IMR-90 (cell line): ENCODE measurements at regions not wholly inside any gene's neighbourhood (a gene's known extent, or its start where the extent isn't known, plus 50 kb on each side); places are given as distances from the start of the nearest gene placed in this dataset.

ENCODE experiments used
- ATAC-seq: fragments of 200-7000 bp; cut with Tn5 transposase; 2 replicates; pipeline ENCODE4 v1.9.1; 2020; ENCODE audit warnings: low read depth, mild to moderate bottlenecking, moderate library complexity
- BruUV-seq: library from RNA; stranded (reverse); fragments of 400-500 nt; replicated peaks from 2 replicates; lab custom pipeline; 2021; lab: Mats Ljungman, UMichigan
- CTCF ChIA-PET: fragments of 300-600 bp; formaldehyde crosslinking; extraction: SDS; loops from one replicate; lab custom pipeline; 2021; ENCODE audit warnings: antibody characterized with exemption; lab: Yijun Ruan, JAX
- POLR2A ChIA-PET: fragments of 300-600 bp; sonication (Branson Sonifier 250); formaldehyde crosslinking; loops from one replicate; lab custom pipeline; 2022; ENCODE audit warnings: antibody characterized with exemption; ENCODE audit not compliant: unreplicated experiment; lab: Charles Lee
- DNase-seq: peaks from one replicate; pipeline ENCODE4 v3.0.0; 2013
- H2AFZ ChIP-seq: replicated peaks from 2 replicates; pipeline ENCODE3; 2013; ENCODE audit warnings: low read length, mild to moderate bottlenecking; ENCODE audit not compliant: poor library complexity
- H2AK5ac ChIP-seq: 2 replicates; pipeline ENCODE4 v1.6.1; 2013; ENCODE audit warnings: low read depth, low read length, inconsistent platforms
- H2AK9ac ChIP-seq: replicated peaks from 2 replicates; pipeline ENCODE3; 2013; ENCODE audit warnings: mild to moderate bottlenecking, low read depth, low read length, moderate library complexity; ENCODE audit not compliant: poor library complexity
- H2BK120ac ChIP-seq: 2 replicates; pipeline ENCODE4 v1.6.1; 2013; ENCODE audit warnings: low read depth, low read length, inconsistent platforms
- H2BK15ac ChIP-seq: 3 replicates; pipeline ENCODE4 v1.6.1; 2013; ENCODE audit warnings: low read depth, low read length, inconsistent platforms
- H2BK20ac ChIP-seq: 2 replicates; pipeline ENCODE4 v1.6.1; 2013; ENCODE audit warnings: low read depth, mild to moderate bottlenecking, inconsistent platforms, low read length, moderate library complexity
- H2BK5ac ChIP-seq: 2 replicates; pipeline ENCODE4 v1.6.1; 2013; ENCODE audit warnings: mild to moderate bottlenecking, low read depth, low read length, inconsistent platforms; ENCODE audit not compliant: poor library complexity, severe bottlenecking
- H3K14ac ChIP-seq: replicated peaks from 2 replicates; pipeline ENCODE4 v1.6.1; 2013; ENCODE audit warnings: low read depth, low read length, inconsistent platforms
- H3K18ac ChIP-seq: 2 replicates; pipeline ENCODE4 v1.6.1; 2013; ENCODE audit warnings: low read depth, low read length, control low read depth
- H3K23ac ChIP-seq: 2 replicates; pipeline ENCODE4 v1.6.1; 2013; ENCODE audit warnings: low read depth, low read length, inconsistent platforms
- H3K27ac ChIP-seq: 2 replicates; pipeline ENCODE4 v1.5.1; 2013; ENCODE audit warnings: mild to moderate bottlenecking, control low read depth, low read length; ENCODE audit not compliant: insufficient read depth
- H3K27me3 ChIP-seq: 2 replicates; pipeline ENCODE4 v1.6.1; 2013; ENCODE audit warnings: low read length; ENCODE audit not compliant: control insufficient read depth, insufficient read depth
- H3K36me3 ChIP-seq: 2 replicates; pipeline ENCODE4 v1.6.1; 2013; ENCODE audit warnings: low read length, mixed read lengths; ENCODE audit not compliant: control insufficient read depth, insufficient read depth
- H3K4ac ChIP-seq: 2 replicates; pipeline ENCODE4 v1.6.1; 2013; ENCODE audit warnings: low read depth, low read length, inconsistent platforms
- H3K4me1 ChIP-seq: 2 replicates; pipeline ENCODE4 v1.6.1; 2013; ENCODE audit warnings: low read length, mixed read lengths; ENCODE audit not compliant: control insufficient read depth, insufficient read depth
- H3K4me2 ChIP-seq: 2 replicates; pipeline ENCODE4 v1.6.1; 2013; ENCODE audit warnings: low read depth, mild to moderate bottlenecking, control low read depth, low read length, moderate library complexity
- H3K4me3 ChIP-seq: 2 replicates; pipeline ENCODE4 v1.5.1; 2013; ENCODE audit warnings: low read depth, mild to moderate bottlenecking, control low read depth, low read length, moderate library complexity; ENCODE audit not compliant: insufficient read depth
- H3K56ac ChIP-seq: 2 replicates; pipeline ENCODE4 v1.6.1; 2013; ENCODE audit warnings: low read length, inconsistent platforms; ENCODE audit not compliant: insufficient read depth; ENCODE audit errors: extremely low read depth
- H3K79me1 ChIP-seq, 2 experiments: 2 replicates each; pipeline ENCODE4 v1.6.1; 2013; ENCODE audit warnings: low read length in 2 of 2, inconsistent platforms in 1 of 2, low read depth in 1 of 2
- H3K9ac ChIP-seq: 2 replicates; pipeline ENCODE4 v1.6.1; 2013; ENCODE audit warnings: low read depth, low read length, control low read depth
- H3K9me1 ChIP-seq: 2 replicates; pipeline ENCODE4 v1.6.1; 2013; ENCODE audit warnings: low read length, inconsistent platforms; ENCODE audit not compliant: insufficient read depth
- H3K9me3 ChIP-seq: 2 replicates; pipeline ENCODE4 v1.6.1; 2013; ENCODE audit warnings: low read length; ENCODE audit not compliant: control insufficient read depth, insufficient read depth
- H4K20me1 ChIP-seq: 2 replicates; pipeline ENCODE4 v1.6.1; 2013; ENCODE audit warnings: low read length, inconsistent platforms; ENCODE audit not compliant: insufficient read depth
- H4K5ac ChIP-seq: 2 replicates; pipeline ENCODE4 v1.6.1; 2013; ENCODE audit warnings: mild to moderate bottlenecking, low read depth, low read length, control low read depth
- H4K8ac ChIP-seq, 2 experiments: 2 replicates each; pipeline ENCODE4 v1.6.1; 2013; ENCODE audit warnings: low read depth in 2 of 2, low read length in 2 of 2, control low read depth in 1 of 2, inconsistent platforms in 1 of 2
- H4K91ac ChIP-seq: 2 replicates; pipeline ENCODE4 v1.6.1; 2013; ENCODE audit warnings: low read depth, low read length, inconsistent platforms; ENCODE audit not compliant: insufficient read depth
- CHD1 ChIP-seq: IDR thresholded peaks from 2 replicates; pipeline ENCODE4 v1.6.1; 2012; ENCODE audit warnings: low read depth, low read length, improper control_type of control experiment
- FOS ChIP-seq: fragments of 150-350 bp; IDR thresholded peaks from 2 replicates; pipeline ENCODE4 v1.6.1; 2016; ENCODE audit warnings: low read depth, low read length
- NFE2L2 ChIP-seq: fragments of 150-350 bp; IDR thresholded peaks from 2 replicates; pipeline ENCODE4 v1.6.1; 2016; ENCODE audit warnings: low read depth, mild to moderate bottlenecking, low read length
- POLR2A ChIP-seq: IDR thresholded peaks from 2 replicates; pipeline ENCODE4 v1.6.1; 2012; ENCODE audit warnings: mild to moderate bottlenecking, low read depth, low read length
- RAD21 ChIP-seq: IDR thresholded peaks from 2 replicates; pipeline ENCODE4 v1.6.1; 2012; ENCODE audit warnings: low read length, improper control_type of control experiment
- RFX5 ChIP-seq: IDR thresholded peaks from 2 replicates; pipeline ENCODE4 v1.8.0; 2012; ENCODE audit warnings: low read depth, mild to moderate bottlenecking, low read length, moderate library complexity
- SMC3 ChIP-seq: fragments of 150-350 bp; IDR thresholded peaks from 2 replicates; pipeline ENCODE4 v1.6.1; 2016; ENCODE audit warnings: low read depth, mild to moderate bottlenecking, antibody characterized with exemption, low read length, moderate library complexity
- WGBS, 2 experiments: methylation state at CpG; one replicate each; pipeline versions ENCODE4 v1.1.5 to v1.1.7; 2013; ENCODE audit warnings: missing lambda C conversion rate in 2 of 2; ENCODE audit not compliant: insufficient read length in 1 of 2; ENCODE audit errors: extremely low coverage in 2 of 2; 5-methylcytosine and 5-hydroxymethylcytosine counted together
- dilution Hi-C: fragments of 300-500 bp; cut with HindIII; formaldehyde crosslinking; loops from one replicate; pipeline ENCODE4 v1.14.3; 2018; ENCODE audit warnings: low sequenced_read_pairs; ENCODE audit not compliant: unreplicated experiment
- in situ Hi-C: fragments of 300-500 bp; cut with MboI; formaldehyde crosslinking; loops from 3 replicates; pipeline ENCODE4 v1.14.3; 2019; ENCODE audit warnings: low sequenced_read_pairs, inconsistent platforms, mixed read lengths
- intact Hi-C: fragments of 100-400 bp; cut with micrococcal nuclease; formaldehyde crosslinking; loops from 2 replicates; pipeline ENCODE4 v1.10.0; 2022
- TF ChIP-seq, protein P1 (sequence below): fragments of 150-350 bp; IDR thresholded peaks from 2 replicates; pipeline ENCODE4 v1.6.1; 2017; ENCODE audit warnings: mild to moderate bottlenecking, antibody characterized with exemption, low read length, low read depth
- TF ChIP-seq, protein P2 (sequence below): conservative IDR thresholded peaks from 2 replicates; pipeline ENCODE4 v1.5.1; 2012; ENCODE audit warnings: mild to moderate bottlenecking, low read depth, low read length, improper control_type of control experiment

DNA sequence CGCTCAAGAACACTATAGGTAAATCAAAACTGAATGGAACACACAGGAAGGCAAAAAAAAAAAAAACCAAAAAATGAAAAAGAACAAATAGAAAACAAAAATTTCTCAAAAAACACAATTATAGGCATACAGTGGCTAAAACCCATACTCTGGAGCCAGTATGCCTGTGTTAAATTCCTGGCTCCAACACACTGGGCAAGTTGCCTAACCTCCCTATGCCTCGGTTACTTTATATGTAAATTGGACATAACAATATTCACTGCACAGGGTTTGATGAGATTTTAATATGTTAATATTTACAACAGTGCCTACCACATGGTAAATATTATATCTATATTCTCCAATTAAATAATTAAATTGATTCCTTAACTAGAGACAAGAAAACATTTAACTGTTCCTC lies 217.1 kb downstream of the HTR7 start:
- ChIA-PET CTCF (no interaction called here), POLR2A (no interaction called here)
- Histone ChIP-seq H3K27me3 (no peaks in the 10 kb centered on the region; the same call in 1 of the 2 replicates), H4K20me1 (no peaks in the 10 kb centered on the region), H3K4me2 (no peak overlapping the region), H2AFZ (no peak overlapping the region), H3K36me3 (no peaks in the 10 kb centered on the region), H3K79me1 (no peaks in the 10 kb centered on the region), H3K56ac (no peak overlapping the region), H4K8ac (no peak overlapping the region), H3K18ac (no peak overlapping the region), H2BK5ac (no peak overlapping the region), H3K9me3 (no peaks in the 10 kb centered on the region), H3K14ac (no peak overlapping the region), H4K5ac (no peak overlapping the region), H3K4me1 (no peaks in the 10 kb centered on the region), H3K23ac (no peak overlapping the region), H3K4ac (no peak overlapping the region), H4K91ac (no peak overlapping the region), H3K9me1 (no peaks in the 10 kb centered on the region; the same call in 1 of the 2 replicates), H3K9ac (no peak overlapping the region), H2BK120ac (no peak overlapping the region), H2BK20ac (no peak overlapping the region), H2BK15ac (no peak overlapping the region), H2AK9ac (no peak overlapping the region), H3K4me3 (no peak overlapping the region), H3K27ac (no peak overlapping the region), H2AK5ac (no peak overlapping the region)
- dilution Hi-C loops: no loop called here
- intact Hi-C loops: no loop called here
- no peak for TF ChIP-seq FOS
- TF ChIP-seq, protein P1, sequence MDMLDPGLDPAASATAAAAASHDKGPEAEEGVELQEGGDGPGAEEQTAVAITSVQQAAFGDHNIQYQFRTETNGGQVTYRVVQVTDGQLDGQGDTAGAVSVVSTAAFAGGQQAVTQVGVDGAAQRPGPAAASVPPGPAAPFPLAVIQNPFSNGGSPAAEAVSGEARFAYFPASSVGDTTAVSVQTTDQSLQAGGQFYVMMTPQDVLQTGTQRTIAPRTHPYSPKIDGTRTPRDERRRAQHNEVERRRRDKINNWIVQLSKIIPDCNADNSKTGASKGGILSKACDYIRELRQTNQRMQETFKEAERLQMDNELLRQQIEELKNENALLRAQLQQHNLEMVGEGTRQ: no peak
- no peak for TF ChIP-seq CHD1
- no peak for TF ChIP-seq RAD21
- TF ChIP-seq RFX5: no peak
- TF ChIP-seq NFE2L2: no peak
- no peak for TF ChIP-seq POLR2A
- no peak for TF ChIP-seq SMC3
- TF ChIP-seq, protein P2, sequence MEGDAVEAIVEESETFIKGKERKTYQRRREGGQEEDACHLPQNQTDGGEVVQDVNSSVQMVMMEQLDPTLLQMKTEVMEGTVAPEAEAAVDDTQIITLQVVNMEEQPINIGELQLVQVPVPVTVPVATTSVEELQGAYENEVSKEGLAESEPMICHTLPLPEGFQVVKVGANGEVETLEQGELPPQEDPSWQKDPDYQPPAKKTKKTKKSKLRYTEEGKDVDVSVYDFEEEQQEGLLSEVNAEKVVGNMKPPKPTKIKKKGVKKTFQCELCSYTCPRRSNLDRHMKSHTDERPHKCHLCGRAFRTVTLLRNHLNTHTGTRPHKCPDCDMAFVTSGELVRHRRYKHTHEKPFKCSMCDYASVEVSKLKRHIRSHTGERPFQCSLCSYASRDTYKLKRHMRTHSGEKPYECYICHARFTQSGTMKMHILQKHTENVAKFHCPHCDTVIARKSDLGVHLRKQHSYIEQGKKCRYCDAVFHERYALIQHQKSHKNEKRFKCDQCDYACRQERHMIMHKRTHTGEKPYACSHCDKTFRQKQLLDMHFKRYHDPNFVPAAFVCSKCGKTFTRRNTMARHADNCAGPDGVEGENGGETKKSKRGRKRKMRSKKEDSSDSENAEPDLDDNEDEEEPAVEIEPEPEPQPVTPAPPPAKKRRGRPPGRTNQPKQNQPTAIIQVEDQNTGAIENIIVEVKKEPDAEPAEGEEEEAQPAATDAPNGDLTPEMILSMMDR: no peak
- DNase-seq (no peak), ATAC-seq (no peak)
- in situ Hi-C loops: no loop called here
- BruUV-seq: no TSS peak
- WGBS, 2 experiments: no CpG with 5 or more reads among the region's 2 CpGs
